HepG2 (cell line): ENCODE measurements at regions not wholly inside any gene's neighbourhood (a gene's known extent, or its start where the extent isn't known, plus 50 kb on each side); places are given as distances from the start of the nearest gene placed in this dataset.

Experiments used
- ATAC-seq: fragments of 200-7000 bp; cut with Tn5 transposase; 3 replicates; pipeline ENCODE4 v1.9.1; 2020; ENCODE audit warnings: mild to moderate bottlenecking, moderate library complexity
- BruUV-seq: library from RNA; stranded (reverse); fragments of 400-500 nt; replicated peaks from 2 replicates; lab custom pipeline; 2021; lab: Mats Ljungman, UMichigan
- CTCF ChIA-PET: fragments of 300-600 bp; formaldehyde crosslinking; extraction: SDS; loops from one replicate; lab custom pipeline; 2021; ENCODE audit warnings: low total read pairs, inconsistent platforms, low intra/inter-chr PET ratio; lab: Yijun Ruan, JAX
- POLR2A ChIA-PET: fragments of 350-600 bp; sonication (Branson Sonifier 250); formaldehyde crosslinking; loops from one replicate; lab custom pipeline; 2020; ENCODE audit warnings: antibody characterized with exemption, inconsistent platforms; lab: Yijun Ruan, JAX
- DNase-seq: peaks from one replicate; pipeline ENCODE4 v3.0.0-alpha.2; 2015; ENCODE audit warnings: low spot score
- FAIRE-seq: peaks from 3 replicates; lab custom pipeline; 2011; peaks lifted over from hg19 to GRCh38; lab: Jason Lieb, UNC
- H2AFZ ChIP-seq: one replicate; pipeline ENCODE4 v1.6.1; 2011; ENCODE audit warnings: low read length, inconsistent platforms
- H3K27ac ChIP-seq: fragments of 300-600 bp; 3 replicates; pipeline ENCODE4 v1.8.0; 2011; ENCODE audit warnings: mixed run types, mild to moderate bottlenecking, mixed read lengths, low read length, inconsistent platforms; ENCODE audit not compliant: insufficient read depth; ENCODE audit errors: extremely low read length
- H3K27me3 ChIP-seq, 2 experiments: fragments of 200-600 bp in 1 of 2; 2 replicates in 1 of 2; 3 replicates in 1 of 2; pipeline versions ENCODE4 v1.6.0 to v1.8.0; 2011; ENCODE audit warnings: low read length in 2 of 2, mild to moderate bottlenecking in 2 of 2, moderate library complexity in 2 of 2, inconsistent platforms in 1 of 2; ENCODE audit not compliant: insufficient read depth in 2 of 2, control insufficient read depth in 1 of 2
- H3K36me3 ChIP-seq, 2 experiments: fragments of 200-600 bp in 1 of 2; replicated peaks in 1 of 2; 2 replicates in 1 of 2; 3 replicates in 1 of 2; pipeline versions ENCODE4 v1.5.1 to v1.8.0; 2011; ENCODE audit warnings: low read length in 2 of 2, inconsistent platforms in 1 of 2; ENCODE audit not compliant: insufficient read depth in 2 of 2, control insufficient read depth in 1 of 2
- H3K4me1 ChIP-seq: 2 replicates; pipeline ENCODE4 v1.5.1; 2012; ENCODE audit warnings: low read length, inconsistent platforms; ENCODE audit not compliant: insufficient read depth
- H3K4me2 ChIP-seq: 2 replicates; pipeline ENCODE4 v1.6.0; 2011; ENCODE audit warnings: low read depth, low read length, inconsistent platforms
- H3K4me3 ChIP-seq, 3 experiments: fragments of 200-600 bp in 1 of 3; sonication (generic), shearing (Covaris generic) in 1 of 3; replicated peaks in 1 of 3; 2 replicates each; pipeline ENCODE4 v1.5.1; 2011 to 2016; ENCODE audit warnings: low read length in 3 of 3, inconsistent platforms in 2 of 3, low read depth in 2 of 3, mild to moderate bottlenecking in 2 of 3, control low read depth in 1 of 3, mixed read lengths in 1 of 3; ENCODE audit not compliant: insufficient read depth in 1 of 3
- H3K79me2 ChIP-seq: one replicate; pipeline ENCODE4 v1.6.1; 2011; ENCODE audit warnings: low read length, inconsistent platforms; ENCODE audit not compliant: insufficient read depth
- H3K9ac ChIP-seq: 2 replicates; pipeline ENCODE4 v1.6.0; 2011; ENCODE audit warnings: mild to moderate bottlenecking, low read depth, low read length, inconsistent platforms; ENCODE audit not compliant: insufficient read depth
- H3K9me3 ChIP-seq: 2 replicates; pipeline ENCODE4 v1.5.1; 2012; ENCODE audit warnings: mild to moderate bottlenecking, low read length
- H4K20me1 ChIP-seq: 2 replicates; pipeline ENCODE4 v1.6.0; 2011; ENCODE audit warnings: inconsistent platforms, mild to moderate bottlenecking, low read length, moderate library complexity; ENCODE audit not compliant: insufficient read depth
- CEBPB ChIP-seq: IDR thresholded peaks from 2 replicates; pipeline ENCODE4 v1.6.1; 2011; ENCODE audit warnings: low read depth, low read length, improper control_type of control experiment, borderline replicate concordance
- CEBPG ChIP-seq: IDR thresholded peaks from 2 replicates; pipeline ENCODE4 v1.6.1; 2016
- KMT2A ChIP-seq: sonication (generic); formaldehyde crosslinking; IDR thresholded peaks from 2 replicates; pipeline ENCODE4 v1.4.0; 2020; ENCODE audit warnings: missing genetic modification reagents
- MXD4 ChIP-seq: IDR thresholded peaks from 2 replicates; pipeline ENCODE4 v1.6.1; 2016; ENCODE audit warnings: mild to moderate bottlenecking, missing biosample characterization, missing genetic modification reagents
- NR2F2 ChIP-seq: IDR thresholded peaks from 2 replicates; pipeline ENCODE4 v1.6.1; 2012; ENCODE audit warnings: low read depth, inconsistent platforms, borderline replicate concordance
- PAWR ChIP-seq: sonication (generic); formaldehyde crosslinking; IDR thresholded peaks from 2 replicates; pipeline ENCODE4 v1.4.0; 2020; ENCODE audit warnings: missing genetic modification reagents, mild to moderate bottlenecking, borderline replicate concordance
- PRMT3 ChIP-seq: sonication (generic); formaldehyde crosslinking; IDR thresholded peaks from 2 replicates; pipeline ENCODE4 v1.8.1; 2022; ENCODE audit warnings: low read depth, mild to moderate bottlenecking, moderate library complexity, missing genetic modification reagents, borderline replicate concordance
- RERE ChIP-seq: IDR thresholded peaks from 2 replicates; pipeline ENCODE4 v1.6.1; 2016; ENCODE audit warnings: low read depth, missing genetic modification reagents, missing compliant biosample characterization
- ZMAT3 ChIP-seq: sonication (generic); formaldehyde crosslinking; conservative IDR thresholded peaks from 2 replicates; pipeline ENCODE4 v1.7.0; 2021; ENCODE audit warnings: missing genetic modification reagents
- ZNF660 ChIP-seq: sonication (generic); formaldehyde crosslinking; IDR thresholded peaks from 2 replicates; pipeline ENCODE4 v1.5.1; 2020; ENCODE audit warnings: mild to moderate bottlenecking, low read depth, missing genetic modification reagents, borderline replicate concordance
- ZNF703 ChIP-seq: sonication (generic); formaldehyde crosslinking; IDR thresholded peaks from 2 replicates; pipeline ENCODE4 v1.5.1; 2020; ENCODE audit warnings: missing genetic modification reagents, mild to moderate bottlenecking, moderate library complexity, borderline replicate concordance
- ZNF75D ChIP-seq: sonication (generic); formaldehyde crosslinking; IDR thresholded peaks from 2 replicates; pipeline ENCODE4 v1.8.1; 2023; ENCODE audit warnings: missing genetic modification reagents, mild to moderate bottlenecking, borderline replicate concordance
- ZSCAN30 ChIP-seq: sonication (generic); formaldehyde crosslinking; IDR thresholded peaks from 2 replicates; pipeline ENCODE4 v1.5.0; 2020; ENCODE audit warnings: mild to moderate bottlenecking, missing genetic modification reagents
- WGBS: methylation state at CpG from one replicate; pipeline ENCODE4 v1.1.6; 2017; ENCODE audit warnings: low lambda C conversion rate; 5-methylcytosine and 5-hydroxymethylcytosine counted together
- in situ Hi-C: cut with HindIII; loops from 2 replicates; pipeline ENCODE4 v1.10.0; 2017; ENCODE audit warnings: low pct_unique_long_range_greater_than_20kb; ENCODE audit not compliant: extremely low pct_ligation_motif_present
- intact Hi-C: fragments of 100-400 bp; cut with micrococcal nuclease; formaldehyde crosslinking; loops from one replicate; pipeline ENCODE4 v1.10.0; 2022; ENCODE audit not compliant: unreplicated experiment
- TF ChIP-seq, protein P1 (sequence below): sonication (generic); formaldehyde crosslinking; IDR thresholded peaks from 2 replicates; pipeline ENCODE4 v1.5.1; 2020; ENCODE audit warnings: mild to moderate bottlenecking, missing genetic modification reagents, borderline replicate concordance
- TF ChIP-seq, protein P2 (sequence below): sonication (generic); formaldehyde crosslinking; IDR thresholded peaks from 2 replicates; pipeline ENCODE4 v1.9.0; 2021; ENCODE audit warnings: missing genetic modification reagents, borderline replicate concordance

- TF ChIP-seq PRMT3 (CRISPR knock-in tag) (no peak), ZNF75D (CRISPR knock-in tag) (no peak)
These were observed 174.5 kb downstream of the USP12 start (continued) for GRCh38 chr13:26996965-26997752.

DNA sequence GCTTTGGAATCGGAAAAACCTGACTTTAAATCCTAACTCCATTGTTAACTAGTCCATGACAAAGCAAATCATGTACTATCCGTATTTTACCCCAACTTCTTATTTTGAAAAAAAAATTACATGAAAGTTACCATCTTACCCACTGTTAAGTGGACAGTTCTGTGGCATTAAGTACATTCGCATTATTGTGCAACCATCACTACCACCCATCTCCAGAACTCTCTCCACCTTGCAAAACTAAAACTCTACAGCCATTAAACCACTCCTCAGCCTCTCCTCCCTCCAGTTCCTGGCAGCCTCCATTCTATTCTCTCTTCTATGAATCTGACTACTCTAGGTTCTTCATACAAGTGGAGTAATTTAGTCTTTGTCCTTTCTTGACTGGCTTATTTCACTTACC lies 176.5 kb downstream of the USP12 start:
- no TSS peak for BruUV-seq
- H3K27me3 ChIP-seq: peaks cover 0 to 5% of the 10 kb centered on the region in 2 experiments; a peak in 2 of 5 replicates
- WGBS: 64% methylated on average over 3 of the region's 3 CpGs
- intact Hi-C loops (loop anchor here (10.0 kb wide), 1 partner anchor 130 kb away; no protein-coding TSS in a partner anchor), in situ Hi-C loops (loop anchor here (10.0 kb wide), 1 partner anchor 180 kb away; the partner anchor contains the start of gene USP12)
- no peak overlapping the region for H3K4me3 ChIP-seq
- H3K9me3 ChIP-seq: no peaks in the 10 kb centered on the region
- H3K79me2 ChIP-seq: no peaks in the 10 kb centered on the region
- no peak overlapping the region for H3K4me2 ChIP-seq
- ATAC-seq (no peak), DNase-seq (no peak), FAIRE-seq (no peak)
- ChIA-PET POLR2A (no interaction called here), CTCF (no interaction called here)
- H3K36me3 ChIP-seq: no peaks in the 10 kb centered on the region
- peaks cover 55% of the 10 kb centered on the region for H3K4me1 ChIP-seq
- no peak overlapping the region for H3K27ac ChIP-seq
- no peak overlapping the region for H2AFZ ChIP-seq
- H3K9ac ChIP-seq: no peak overlapping the region
- no peaks in the 10 kb centered on the region for H4K20me1 ChIP-seq
- no peak for TF ChIP-seq NR2F2
- TF ChIP-seq ZNF660: no peak
- no peak for TF ChIP-seq ZMAT3
- TF ChIP-seq PAWR: no peak
- no peak for TF ChIP-seq ZSCAN30
- peak; percentile 35 for TF ChIP-seq CEBPG
- no peak for TF ChIP-seq RERE (CRISPR knock-in tag)
- TF ChIP-seq, protein P1, sequence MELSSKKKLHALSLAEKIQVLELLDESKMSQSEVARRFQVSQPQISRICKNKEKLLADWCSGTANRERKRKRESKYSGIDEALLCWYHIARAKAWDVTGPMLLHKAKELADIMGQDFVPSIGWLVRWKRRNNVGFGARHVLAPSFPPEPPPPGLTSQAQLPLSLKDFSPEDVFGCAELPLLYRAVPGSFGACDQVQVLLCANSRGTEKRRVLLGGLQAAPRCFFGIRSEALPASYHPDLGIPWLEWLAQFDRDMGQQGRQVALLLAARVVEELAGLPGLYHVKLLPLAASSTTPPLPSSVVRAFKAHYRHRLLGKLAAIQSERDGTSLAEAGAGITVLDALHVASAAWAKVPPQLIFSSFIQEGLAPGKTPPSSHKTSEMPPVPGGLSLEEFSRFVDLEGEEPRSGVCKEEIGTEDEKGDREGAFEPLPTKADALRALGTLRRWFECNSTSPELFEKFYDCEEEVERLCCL: no peak
- TF ChIP-seq, protein P2, sequence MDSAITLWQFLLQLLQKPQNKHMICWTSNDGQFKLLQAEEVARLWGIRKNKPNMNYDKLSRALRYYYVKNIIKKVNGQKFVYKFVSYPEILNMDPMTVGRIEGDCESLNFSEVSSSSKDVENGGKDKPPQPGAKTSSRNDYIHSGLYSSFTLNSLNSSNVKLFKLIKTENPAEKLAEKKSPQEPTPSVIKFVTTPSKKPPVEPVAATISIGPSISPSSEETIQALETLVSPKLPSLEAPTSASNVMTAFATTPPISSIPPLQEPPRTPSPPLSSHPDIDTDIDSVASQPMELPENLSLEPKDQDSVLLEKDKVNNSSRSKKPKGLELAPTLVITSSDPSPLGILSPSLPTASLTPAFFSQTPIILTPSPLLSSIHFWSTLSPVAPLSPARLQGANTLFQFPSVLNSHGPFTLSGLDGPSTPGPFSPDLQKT (CRISPR knock-in tag): no peak
- TF ChIP-seq ZNF703 (CRISPR knock-in tag): no peak
- peak; percentile 52; the same call in 1 of the 2 replicates for TF ChIP-seq CEBPB
- no peak for TF ChIP-seq MXD4 (CRISPR knock-in tag)
- TF ChIP-seq KMT2A (CRISPR knock-in tag): no peak
